Keratinocyte (primary cell): ENCODE measurements at regions not wholly inside any gene's neighbourhood (a gene's known extent, or its start where the extent isn't known, plus 50 kb on each side); places are given as distances from the start of the nearest gene placed in this dataset.

Experiments
- EZH2 ChIP-seq: IDR thresholded peaks from one replicate; pipeline ENCODE4 v1.6.1; 2012; ENCODE audit warnings: inconsistent platforms, mild to moderate bottlenecking, low read length, moderate library complexity
- TF ChIP-seq, protein P1 (sequence below), 3 experiments: IDR thresholded peaks in 1 of 3; conservative IDR thresholded peaks in 1 of 3; optimal IDR thresholded peaks in 1 of 3; 2 replicates in 2 of 3; 3 replicates in 1 of 3; pipeline versions ENCODE3 to v1.5.1; 2011; ENCODE audit warnings: low read length in 3 of 3, mild to moderate bottlenecking in 3 of 3, moderate library complexity in 2 of 3, control low read depth in 1 of 3, inconsistent platforms in 1 of 3; ENCODE audit not compliant: insufficient read depth in 2 of 3; ENCODE audit errors: extremely low read depth in 1 of 3

DNA sequence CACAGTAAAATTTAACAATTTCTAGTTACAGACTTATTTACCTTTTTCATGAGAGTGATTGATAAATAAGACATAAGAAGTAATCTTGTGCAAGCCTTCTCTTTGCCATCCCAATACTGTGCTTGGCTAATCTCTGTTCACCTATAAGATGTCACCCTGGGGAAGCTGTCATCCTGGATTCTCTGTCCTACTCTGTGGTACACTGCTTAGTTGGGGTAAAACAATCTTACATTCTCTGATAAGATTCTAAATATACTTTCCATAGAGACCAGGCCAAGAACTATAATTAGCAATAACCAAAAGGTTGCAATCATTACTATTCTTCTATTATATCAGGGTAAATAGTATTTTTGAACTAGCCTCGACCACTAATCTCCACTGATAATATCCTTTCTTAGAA is 1218.3 kb upstream of the CADM2 start:
- no peak for TF ChIP-seq EZH2
- TF ChIP-seq, protein P1, sequence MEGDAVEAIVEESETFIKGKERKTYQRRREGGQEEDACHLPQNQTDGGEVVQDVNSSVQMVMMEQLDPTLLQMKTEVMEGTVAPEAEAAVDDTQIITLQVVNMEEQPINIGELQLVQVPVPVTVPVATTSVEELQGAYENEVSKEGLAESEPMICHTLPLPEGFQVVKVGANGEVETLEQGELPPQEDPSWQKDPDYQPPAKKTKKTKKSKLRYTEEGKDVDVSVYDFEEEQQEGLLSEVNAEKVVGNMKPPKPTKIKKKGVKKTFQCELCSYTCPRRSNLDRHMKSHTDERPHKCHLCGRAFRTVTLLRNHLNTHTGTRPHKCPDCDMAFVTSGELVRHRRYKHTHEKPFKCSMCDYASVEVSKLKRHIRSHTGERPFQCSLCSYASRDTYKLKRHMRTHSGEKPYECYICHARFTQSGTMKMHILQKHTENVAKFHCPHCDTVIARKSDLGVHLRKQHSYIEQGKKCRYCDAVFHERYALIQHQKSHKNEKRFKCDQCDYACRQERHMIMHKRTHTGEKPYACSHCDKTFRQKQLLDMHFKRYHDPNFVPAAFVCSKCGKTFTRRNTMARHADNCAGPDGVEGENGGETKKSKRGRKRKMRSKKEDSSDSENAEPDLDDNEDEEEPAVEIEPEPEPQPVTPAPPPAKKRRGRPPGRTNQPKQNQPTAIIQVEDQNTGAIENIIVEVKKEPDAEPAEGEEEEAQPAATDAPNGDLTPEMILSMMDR (optimal IDR thresholded peaks at IDR 0.05 in 1 of 3, IDR thresholded peaks at IDR 0.05 in 1 of 3, conservative IDR thresholded peaks at IDR 0.05 in 1 of 3; ENCODE audit: extremely low read depth in 1 of 3, insufficient read depth in 2 of 3, low read length in 3 of 3): no peak
